ENCODE measurements at regions not wholly inside any gene's neighbourhood (a gene's known extent, or its start where the extent isn't known, plus 50 kb on each side); places are given as distances from the start of the nearest gene placed in this dataset.
"Not testable (repeated sequence)": the region's sequence is repeated elsewhere in the genome, so short reads cannot be mapped to it uniquely, and the experiment has no call there.

DNA sequence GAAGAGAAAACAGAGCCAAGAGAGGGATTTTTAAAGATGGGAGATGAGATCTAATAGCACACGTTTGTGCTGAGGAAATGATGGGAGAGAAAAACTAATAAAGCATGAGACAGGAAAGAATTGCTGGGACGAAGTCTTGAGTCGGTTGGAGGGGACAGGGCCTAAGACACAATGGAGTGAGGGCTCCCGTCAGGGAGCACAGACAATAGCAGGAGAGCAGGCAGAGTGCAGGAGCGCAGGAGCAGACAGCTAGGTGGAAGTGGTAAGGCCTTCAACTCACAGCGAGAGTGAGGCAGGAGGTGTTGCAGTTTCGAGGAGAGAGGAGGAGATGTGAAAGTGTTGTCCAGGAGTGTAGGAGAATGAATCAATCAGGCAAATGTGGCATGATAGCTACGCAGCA, 59.9 kb upstream of the SOX13 start:
- WGBS, 5 donors, result 69 to 80% (median 76%) methylated on average over 8 of the region's 8 CpGs
- no peak for DNase-seq
- intact Hi-C loops (cut with DNase I; ENCODE audit: low total_unique reads), result no loop called here
- H3K36me3 ChIP-seq, result no peaks in the 10 kb centered on the region
- no peaks in the 10 kb centered on the region for H3K4me1 ChIP-seq
- no peak overlapping the region for H3K4me3 ChIP-seq
- no peaks in the 10 kb centered on the region for H3K27me3 ChIP-seq (replicated peaks in 1 of 7)
- no peak overlapping the region for H3K27ac ChIP-seq
- TF ChIP-seq, protein P1, sequence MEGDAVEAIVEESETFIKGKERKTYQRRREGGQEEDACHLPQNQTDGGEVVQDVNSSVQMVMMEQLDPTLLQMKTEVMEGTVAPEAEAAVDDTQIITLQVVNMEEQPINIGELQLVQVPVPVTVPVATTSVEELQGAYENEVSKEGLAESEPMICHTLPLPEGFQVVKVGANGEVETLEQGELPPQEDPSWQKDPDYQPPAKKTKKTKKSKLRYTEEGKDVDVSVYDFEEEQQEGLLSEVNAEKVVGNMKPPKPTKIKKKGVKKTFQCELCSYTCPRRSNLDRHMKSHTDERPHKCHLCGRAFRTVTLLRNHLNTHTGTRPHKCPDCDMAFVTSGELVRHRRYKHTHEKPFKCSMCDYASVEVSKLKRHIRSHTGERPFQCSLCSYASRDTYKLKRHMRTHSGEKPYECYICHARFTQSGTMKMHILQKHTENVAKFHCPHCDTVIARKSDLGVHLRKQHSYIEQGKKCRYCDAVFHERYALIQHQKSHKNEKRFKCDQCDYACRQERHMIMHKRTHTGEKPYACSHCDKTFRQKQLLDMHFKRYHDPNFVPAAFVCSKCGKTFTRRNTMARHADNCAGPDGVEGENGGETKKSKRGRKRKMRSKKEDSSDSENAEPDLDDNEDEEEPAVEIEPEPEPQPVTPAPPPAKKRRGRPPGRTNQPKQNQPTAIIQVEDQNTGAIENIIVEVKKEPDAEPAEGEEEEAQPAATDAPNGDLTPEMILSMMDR (IDR thresholded peaks at IDR 0.05 in 8 of 11, conservative IDR thresholded peaks at IDR 0.05 in 3 of 11), result no peak
- no peak for TF ChIP-seq POLR2A (IDR thresholded peaks at IDR 0.05)
- TF ChIP-seq POLR2AphosphoS5 (IDR thresholded peaks at IDR 0.05), result no peak
- H3K9me3 ChIP-seq, result no peaks in the 10 kb centered on the region

DNA sequence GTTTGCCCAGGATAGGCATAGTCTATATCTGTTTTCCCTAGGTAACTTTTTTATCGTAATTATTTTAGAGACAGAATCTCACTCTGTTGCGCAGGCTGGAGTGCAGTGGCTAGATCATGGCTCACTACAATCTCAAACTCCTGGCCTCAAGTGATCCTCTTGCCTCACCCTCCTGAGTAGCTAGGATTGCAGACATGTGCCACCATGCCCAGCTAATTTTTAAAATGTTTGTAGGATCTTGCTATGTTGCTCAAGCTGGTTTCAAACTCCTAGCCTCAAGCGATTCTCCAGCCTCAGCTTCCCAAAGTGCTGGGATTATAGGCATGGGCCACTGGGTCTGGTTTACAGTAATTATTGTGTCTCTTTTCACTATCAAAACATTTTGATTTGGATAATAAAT, 58.6 kb upstream of the SOX13 start:
- Histone ChIP-seq H3K9me3 (no peaks in the 10 kb centered on the region), H3K36me3 (no peaks in the 10 kb centered on the region), H3K4me3 (no peak overlapping the region), H3K4me1 (no peaks in the 10 kb centered on the region), H3K27me3 (replicated peaks in 1 of 7) (no peaks in the 10 kb centered on the region), H3K27ac (no peak overlapping the region)
- WGBS, 5 donors, result 93 to 99% (median 97%) methylated on average over 3 of the region's 3 CpGs
- TF ChIP-seq POLR2A (IDR thresholded peaks at IDR 0.05) (no peak), POLR2AphosphoS5 (IDR thresholded peaks at IDR 0.05) (no peak)
- TF ChIP-seq, protein P1 (IDR thresholded peaks at IDR 0.05 in 8 of 11, conservative IDR thresholded peaks at IDR 0.05 in 3 of 11), result no peak
- intact Hi-C loops (cut with DNase I; ENCODE audit: low total_unique reads), result no loop called here
- no peak for DNase-seq

DNA sequence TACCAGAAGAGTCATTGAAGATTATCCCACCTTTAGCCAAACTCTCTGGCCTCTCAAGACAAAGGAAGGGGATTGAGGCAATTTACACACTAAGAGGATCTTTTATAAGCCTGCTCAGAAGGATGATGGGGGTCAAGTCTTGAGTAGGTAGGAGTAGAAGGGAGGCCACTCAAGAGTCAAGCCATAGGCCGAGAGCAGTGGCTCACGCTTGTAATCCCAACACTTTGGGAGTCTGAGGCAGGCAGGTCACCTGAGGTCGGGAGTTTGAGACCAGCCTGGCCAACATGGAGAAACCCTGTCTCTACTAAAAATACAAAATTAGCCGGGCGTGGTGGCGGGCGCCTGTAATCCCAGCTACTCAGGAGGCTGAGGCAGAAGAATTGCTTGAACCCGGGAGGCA, 58.0 kb upstream of the SOX13 start:
- 90 to 95% (median 92%) methylated on average over 8 of the region's 8 CpGs for WGBS, 5 donors
- H3K9me3 ChIP-seq; H3K4me1 ChIP-seq; H3K27ac ChIP-seq; H3K36me3 ChIP-seq; H3K27me3 ChIP-seq (replicated peaks in 1 of 7); DNase-seq; H3K4me3 ChIP-seq; intact Hi-C loops (cut with DNase I; ENCODE audit: low total_unique reads): not testable (repeated sequence)

- intact Hi-C loops (cut with DNase I; ENCODE audit: low total_unique reads), result no loop called here
- Histone ChIP-seq H3K27ac (no peak overlapping the region), H3K4me3 (no peak overlapping the region), H3K36me3 (no peaks in the 10 kb centered on the region), H3K9me3 (no peaks in the 10 kb centered on the region), H3K27me3 (replicated peaks in 1 of 7) (no peaks in the 10 kb centered on the region), H3K4me1 (no peaks in the 10 kb centered on the region)
- DNase-seq, result no peak
- TF ChIP-seq, protein P1 (IDR thresholded peaks at IDR 0.05 in 8 of 11, conservative IDR thresholded peaks at IDR 0.05 in 3 of 11), result no peak
- TF ChIP-seq POLR2A (IDR thresholded peaks at IDR 0.05) (no peak), POLR2AphosphoS5 (IDR thresholded peaks at IDR 0.05) (no peak)
- WGBS, 5 donors, result 85 to 96% (median 93%) methylated on average over 1 of the region's 1 CpG
Measured at GRCh38 chr1:204017032-204017431, 55.9 kb upstream of the SOX13 start.

DNA sequence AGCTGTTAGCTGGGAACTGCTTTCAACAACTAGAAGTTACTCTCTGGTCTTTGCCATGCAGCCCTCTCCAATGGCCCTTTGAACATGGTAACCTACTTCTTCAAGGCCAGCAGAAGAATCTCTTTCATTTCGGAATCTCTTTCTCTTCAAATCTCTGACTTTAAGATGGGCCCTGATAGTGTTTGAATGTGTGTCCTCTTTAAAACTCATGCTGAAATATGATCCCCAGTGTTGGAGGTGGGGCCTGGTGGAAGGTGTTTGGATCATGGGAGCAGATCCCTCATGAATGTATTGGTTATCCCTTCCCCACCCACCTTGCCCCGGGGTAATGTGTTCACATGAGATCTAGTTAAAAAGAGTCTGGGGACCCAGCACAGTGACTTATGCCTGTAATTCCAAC, 54.5 kb upstream of the SOX13 start:
- no peak for DNase-seq
- H3K4me3 ChIP-seq, result no peak overlapping the region
- no peaks in the 10 kb centered on the region for H3K27me3 ChIP-seq (replicated peaks in 1 of 7)
- no peak overlapping the region for H3K27ac ChIP-seq
- no peaks in the 10 kb centered on the region for H3K9me3 ChIP-seq
- TF ChIP-seq POLR2A (IDR thresholded peaks at IDR 0.05), result no peak
- no peak for TF ChIP-seq POLR2AphosphoS5 (IDR thresholded peaks at IDR 0.05)
- TF ChIP-seq, protein P1 (IDR thresholded peaks at IDR 0.05 in 8 of 11, conservative IDR thresholded peaks at IDR 0.05 in 3 of 11), result no peak
- no peaks in the 10 kb centered on the region for H3K4me1 ChIP-seq
- 72 to 80% (median 77%) methylated on average over 2 of the region's 2 CpGs for WGBS, 5 donors
- intact Hi-C loops (cut with DNase I; ENCODE audit: low total_unique reads), result no loop called here
- no peaks in the 10 kb centered on the region for H3K36me3 ChIP-seq
